Fibroblast of lung (primary cell): ENCODE measurements at regions not wholly inside any gene's neighbourhood (a gene's known extent, or its start where the extent isn't known, plus 50 kb on each side); places are given as distances from the start of the nearest gene placed in this dataset.
A peak's percentile ranks its signal among the peaks of the same experiment; 100 is the strongest.

ENCODE experiments used
- DNase-seq, 2 donors: peaks; one replicate each; pipeline versions ENCODE4 v3.0.0 to v3.0.0-alpha.2; 2010; ENCODE audit warnings: low read depth in 2 of 2
- H2AFZ ChIP-seq: 2 replicates; pipeline ENCODE4 v1.5.1; 2012; ENCODE audit warnings: low read length, control low read depth, inconsistent platforms
- H3K27ac ChIP-seq: 2 replicates; pipeline ENCODE4 v1.5.1; 2011; ENCODE audit warnings: low read length, control low read depth; ENCODE audit not compliant: insufficient read depth
- H3K27me3 ChIP-seq: 2 replicates; pipeline ENCODE4 v1.5.1; 2011; ENCODE audit warnings: mild to moderate bottlenecking, low read length; ENCODE audit not compliant: control insufficient read depth, insufficient read depth
- H3K36me3 ChIP-seq: 2 replicates; pipeline ENCODE4 v1.5.1; 2011; ENCODE audit warnings: low read length; ENCODE audit not compliant: control insufficient read depth, insufficient read depth
- H3K4me1 ChIP-seq: 2 replicates; pipeline ENCODE4 v1.5.1; 2011; ENCODE audit warnings: low read length; ENCODE audit not compliant: control insufficient read depth, insufficient read depth; ENCODE audit errors: extremely low read depth
- H3K4me2 ChIP-seq: 2 replicates; pipeline ENCODE4 v1.5.1; 2011; ENCODE audit warnings: low read length, control low read depth; ENCODE audit not compliant: insufficient read depth; ENCODE audit errors: extremely low read depth
- H3K4me3 ChIP-seq, 4 experiments: fragments of 200-600 bp in 1 of 4; sonication (generic) in 1 of 4; replicated peaks in 1 of 4; 2 replicates each; pipeline ENCODE4 v1.5.1; 2011 to 2016; ENCODE audit warnings: low read length in 4 of 4, low read depth in 3 of 4, mild to moderate bottlenecking in 3 of 4, control low read depth in 2 of 4, inconsistent platforms in 1 of 4, mixed read lengths in 1 of 4; ENCODE audit not compliant: insufficient read depth in 1 of 4; ENCODE audit errors: control extremely low read depth in 1 of 4
- H3K79me2 ChIP-seq: 2 replicates; pipeline ENCODE4 v1.5.1; 2012; ENCODE audit warnings: mild to moderate bottlenecking, low read length, inconsistent platforms; ENCODE audit not compliant: control insufficient read depth, insufficient read depth
- H3K9ac ChIP-seq: 2 replicates; pipeline ENCODE4 v1.5.1; 2011; ENCODE audit warnings: mild to moderate bottlenecking, low read length, control low read depth; ENCODE audit not compliant: insufficient read depth
- H3K9me3 ChIP-seq: 2 replicates; pipeline ENCODE4 v1.5.1; 2012; ENCODE audit warnings: low read depth, low read length; ENCODE audit not compliant: control insufficient read depth, insufficient read depth
- H4K20me1 ChIP-seq: 2 replicates; pipeline ENCODE4 v1.5.1; 2011; ENCODE audit warnings: low read length; ENCODE audit not compliant: control insufficient read depth, insufficient read depth; ENCODE audit errors: extremely low read depth
- CTCF ChIP-seq, 2 donors: IDR thresholded peaks in 1 of 2; conservative IDR thresholded peaks in 1 of 2; 1 replicate in 1 of 2; 2 replicates in 1 of 2; pipeline ENCODE4 v1.5.1; 2011 to 2012; ENCODE audit warnings: low read length in 2 of 2, control low read depth in 1 of 2, inconsistent platforms in 1 of 2, low read depth in 1 of 2, mild to moderate bottlenecking in 1 of 2
- EZH2 ChIP-seq: IDR thresholded peaks from 2 replicates; pipeline ENCODE4 v1.5.1; 2012; ENCODE audit warnings: low read length, control low read depth, mild to moderate bottlenecking; ENCODE audit errors: missing control alignments

GRCh38 chr9:108181441-108181840 is 674.3 kb downstream of the ACTL7B start:
- Histone ChIP-seq H3K4me2 (no peak overlapping the region), H3K9me3 (no peaks in the 10 kb centered on the region), H4K20me1 (no peaks in the 10 kb centered on the region), H3K4me1 (peaks cover 4% of the 10 kb centered on the region), H3K4me3 (no peak overlapping the region), H3K27me3 (no peaks in the 10 kb centered on the region), H3K27ac (no peak overlapping the region), H3K9ac (no peak overlapping the region), H3K79me2 (no peaks in the 10 kb centered on the region), H3K36me3 (no peaks in the 10 kb centered on the region), H2AFZ (no peak overlapping the region)
- DNase-seq = no peak
- no peak for TF ChIP-seq CTCF (conservative IDR thresholded peaks at IDR 0.05 in 1 of 2, IDR thresholded peaks at IDR 0.05 in 1 of 2; ENCODE audit: low read depth in 1 of 2, low read length in 2 of 2)
- no peak for TF ChIP-seq EZH2

GRCh38 chr9:108180541-108180940 is 675.2 kb downstream of the ACTL7B start:
- no peak for TF ChIP-seq CTCF (conservative IDR thresholded peaks at IDR 0.05 in 1 of 2, IDR thresholded peaks at IDR 0.05 in 1 of 2; ENCODE audit: low read depth in 1 of 2, low read length in 2 of 2)
- no peak for TF ChIP-seq EZH2

GRCh38 chr9:108178318-108178717 is 677.5 kb downstream of the ACTL7B start:
- Histone ChIP-seq H2AFZ (no peak overlapping the region), H3K36me3 (no peaks in the 10 kb centered on the region), H3K9me3 (no peaks in the 10 kb centered on the region), H3K27me3 (no peaks in the 10 kb centered on the region), H3K4me2 (no peak overlapping the region), H3K79me2 (no peaks in the 10 kb centered on the region), H3K9ac (no peak overlapping the region), H3K27ac (no peak overlapping the region), H3K4me1 (no peaks in the 10 kb centered on the region), H4K20me1 (no peaks in the 10 kb centered on the region), H3K4me3 (no peak overlapping the region)
- no peak for DNase-seq
- TF ChIP-seq CTCF (conservative IDR thresholded peaks at IDR 0.05 in 1 of 2, IDR thresholded peaks at IDR 0.05 in 1 of 2; ENCODE audit: low read depth in 1 of 2, low read length in 2 of 2) (no peak), EZH2 (no peak)

More at GRCh38 chr9:108180541-108180940, 675.2 kb downstream of the ACTL7B start:
- H3K4me1 ChIP-seq = peaks cover 4% of the 10 kb centered on the region
- DNase-seq = peak in 1 of 2 donors; percentile 18
- H3K36me3 ChIP-seq = no peaks in the 10 kb centered on the region
- no peak overlapping the region for H3K4me3 ChIP-seq
- H2AFZ ChIP-seq = no peak overlapping the region
- H3K9ac ChIP-seq = no peak overlapping the region
- no peaks in the 10 kb centered on the region for H4K20me1 ChIP-seq
- H3K9me3 ChIP-seq = no peaks in the 10 kb centered on the region
- H3K27me3 ChIP-seq = no peaks in the 10 kb centered on the region
- no peak overlapping the region for H3K4me2 ChIP-seq
- no peaks in the 10 kb centered on the region for H3K79me2 ChIP-seq
- no peak overlapping the region for H3K27ac ChIP-seq
